ENCODE measurements at regions not wholly inside any gene's neighbourhood (a gene's known extent, or its start where the extent isn't known, plus 50 kb on each side); places are given as distances from the start of the nearest gene placed in this dataset.
"Not testable (repeated sequence)": the region's sequence is repeated elsewhere in the genome, so short reads cannot be mapped to it uniquely, and the experiment has no call there.

DNA sequence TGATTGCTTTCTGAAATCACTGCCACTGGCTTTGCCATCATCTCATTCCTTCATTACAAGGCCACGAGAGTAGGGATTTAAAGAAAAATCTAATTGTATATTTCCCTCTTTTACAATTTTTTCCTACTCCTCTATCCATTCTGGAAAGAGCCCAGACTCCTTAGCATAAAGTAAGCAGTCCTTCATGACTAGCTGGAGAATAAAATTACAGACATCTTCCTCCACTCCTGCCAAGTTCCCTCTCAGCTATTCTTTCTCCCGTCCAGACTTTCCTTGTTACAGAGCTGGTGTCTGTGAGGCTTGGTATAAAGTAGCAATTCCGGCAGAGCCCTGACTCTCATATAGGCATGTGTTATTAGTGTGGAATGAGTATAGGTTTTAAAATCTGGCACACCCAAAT is 806.8 kb downstream of the PLCL1 start:
- DNase-seq (ENCODE audit: low spot score), result no peak
- TF ChIP-seq CTCF (IDR thresholded peaks at IDR 0.05), result no peak
- H3K27ac ChIP-seq, result no peak overlapping the region
- H3K36me3 ChIP-seq, result no peaks in the 10 kb centered on the region
- H3K4me1 ChIP-seq, result no peaks in the 10 kb centered on the region
- H3K4me3 ChIP-seq, result no peak overlapping the region
- H3K9me3 ChIP-seq, result no peaks in the 10 kb centered on the region
- H3K27me3 ChIP-seq, result no peaks in the 10 kb centered on the region

GRCh38 chr2:198604599-198604998 is 800.2 kb downstream of the PLCL1 start:
- Histone ChIP-seq H3K27ac (no peak overlapping the region), H3K4me3 (no peak overlapping the region), H3K27me3 (no peaks in the 10 kb centered on the region), H3K9me3 (no peaks in the 10 kb centered on the region), H3K36me3 (no peaks in the 10 kb centered on the region), H3K4me1 (no peaks in the 10 kb centered on the region)
- DNase-seq (ENCODE audit: low spot score), result no peak
- TF ChIP-seq CTCF (IDR thresholded peaks at IDR 0.05), result no peak

DNA sequence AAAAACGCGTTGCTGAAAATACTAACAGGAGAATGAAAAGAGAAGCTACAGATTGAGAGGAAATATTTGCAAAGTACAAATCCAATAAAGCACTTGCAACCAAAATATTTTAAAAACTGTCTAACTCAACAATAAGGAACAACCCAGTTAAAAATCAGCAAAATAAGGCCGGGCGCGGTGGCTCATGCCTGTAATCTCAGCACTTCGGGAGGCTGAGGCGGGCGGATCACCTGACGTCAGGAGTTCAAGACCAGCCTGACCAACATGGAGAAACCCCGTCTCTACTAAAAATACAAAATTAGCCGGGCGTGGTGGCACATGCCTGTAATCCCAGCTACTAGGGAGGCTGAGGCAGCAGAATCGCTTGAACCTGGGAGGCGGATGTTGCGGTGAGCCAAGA is 798.6 kb downstream of the PLCL1 start:
- not testable (repeated sequence) for H3K9me3 ChIP-seq; H3K4me3 ChIP-seq; H3K27ac ChIP-seq; H3K4me1 ChIP-seq; H3K36me3 ChIP-seq; DNase-seq (ENCODE audit: low spot score); H3K27me3 ChIP-seq

GRCh38 chr2:198597648-198598047 is 793.3 kb downstream of the PLCL1 start:
- Histone ChIP-seq H3K27ac (no peak overlapping the region), H3K9me3 (no peaks in the 10 kb centered on the region), H3K36me3 (no peaks in the 10 kb centered on the region), H3K4me3 (no peak overlapping the region), H3K4me1 (no peaks in the 10 kb centered on the region), H3K27me3 (no peaks in the 10 kb centered on the region)
- DNase-seq (ENCODE audit: low spot score), result no peak
- TF ChIP-seq CTCF (IDR thresholded peaks at IDR 0.05), result no peak

- H3K4me3 ChIP-seq, result no peak overlapping the region
- H3K9me3 ChIP-seq, result no peaks in the 10 kb centered on the region
- H3K36me3 ChIP-seq, result no peaks in the 10 kb centered on the region
- H3K4me1 ChIP-seq, result no peaks in the 10 kb centered on the region
- H3K27me3 ChIP-seq, result no peaks in the 10 kb centered on the region
- TF ChIP-seq CTCF (IDR thresholded peaks at IDR 0.05), result no peak
- no peak overlapping the region for H3K27ac ChIP-seq
- no peak for DNase-seq (ENCODE audit: low spot score)
Measured at GRCh38 chr2:198596985-198597384, 792.6 kb downstream of the PLCL1 start.

DNA sequence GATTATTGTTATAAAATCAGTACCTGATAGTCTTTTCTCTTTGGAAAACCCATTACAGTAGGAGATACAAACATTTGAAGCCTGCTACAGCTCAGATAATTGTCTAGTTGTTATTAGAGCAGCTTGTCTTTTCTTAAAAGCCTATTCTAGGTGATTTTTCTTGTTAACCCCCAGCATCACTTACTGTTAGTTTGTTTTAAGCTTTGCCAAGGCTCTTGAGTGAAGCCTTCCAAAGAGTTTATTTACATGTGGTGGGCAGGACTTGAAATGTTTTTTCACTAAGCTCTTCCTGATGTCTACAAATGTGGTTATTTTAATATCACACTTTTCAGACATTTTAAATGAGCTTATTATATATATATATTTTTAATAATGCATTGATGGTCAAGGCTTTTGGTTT is 791.3 kb downstream of the PLCL1 start:
- no peaks in the 10 kb centered on the region for H3K9me3 ChIP-seq
- TF ChIP-seq CTCF (IDR thresholded peaks at IDR 0.05), result no peak

More for the DNA sequence above, 791.3 kb downstream of the PLCL1 start:
- DNase-seq (ENCODE audit: low spot score), result no peak
- no peak overlapping the region for H3K4me3 ChIP-seq
- no peaks in the 10 kb centered on the region for H3K4me1 ChIP-seq
- H3K36me3 ChIP-seq, result no peaks in the 10 kb centered on the region
- H3K27ac ChIP-seq, result no peak overlapping the region
- H3K27me3 ChIP-seq, result no peaks in the 10 kb centered on the region

Measured in right atrium auricular region (tissue), 2 donors.